ENCODE measurements at regions not wholly inside any gene's neighbourhood (a gene's known extent, or its start where the extent isn't known, plus 50 kb on each side); places are given as distances from the start of the nearest gene placed in this dataset.

- TF ChIP-seq CTCF (conservative IDR thresholded peaks at IDR 0.05; ENCODE audit: low read length) (no peak), EZH2phosphoT487 (IDR thresholded peaks at IDR 0.05; ENCODE audit: borderline replicate concordance, low read depth, low read length) (no peak)
Observed at GRCh38 chr4:10787365-10787764, 102.8 kb upstream of the CLNK start.
